HG02571 (cell line): ENCODE measurements at regions not wholly inside any gene's neighbourhood (a gene's known extent, or its start where the extent isn't known, plus 50 kb on each side); places are given as distances from the start of the nearest gene placed in this dataset.

Experiments used
- ATAC-seq: cut with Tn5 transposase; IDR thresholded peaks from one replicate; pipeline ENCODE4 v1.9.1; 2021; ENCODE audit warnings: mild to moderate bottlenecking, moderate library complexity; ENCODE audit not compliant: unreplicated experiment

DNA sequence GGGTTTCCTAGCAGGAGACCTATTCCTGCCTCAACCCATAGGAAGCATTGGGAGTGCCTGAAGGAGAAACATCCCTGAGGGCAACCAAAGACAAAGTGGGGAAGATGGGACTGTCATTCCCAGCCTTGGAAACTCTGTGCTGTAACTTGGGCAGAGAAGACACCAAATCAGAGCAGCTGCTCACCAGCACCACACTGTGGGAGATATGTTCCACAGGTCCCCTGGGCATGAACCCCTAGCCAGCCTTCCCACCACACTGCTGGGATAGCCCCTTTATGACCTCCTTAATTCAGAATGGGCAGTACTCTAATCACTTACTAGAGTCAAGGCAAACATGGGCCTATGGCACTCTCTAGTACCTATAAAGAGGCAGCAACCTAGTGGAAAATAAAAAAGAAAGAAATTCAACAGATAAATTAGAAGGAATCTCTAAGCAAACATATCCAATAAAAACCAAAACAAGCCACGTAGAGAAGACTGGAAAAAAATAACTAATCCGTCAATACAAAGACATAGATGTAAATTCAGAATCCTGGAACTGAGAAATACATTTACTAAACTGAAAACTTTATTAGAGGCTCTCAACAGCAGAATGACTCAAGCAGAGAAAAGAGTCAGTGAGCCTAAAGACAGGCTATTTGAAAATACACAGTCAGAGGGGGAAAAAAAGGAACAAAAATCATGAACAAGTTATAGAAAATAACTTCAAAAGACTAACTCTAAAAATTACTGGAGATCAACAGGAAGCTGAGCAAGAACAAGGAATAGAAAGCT lies 878.4 kb upstream of the FRG1 start:
- ATAC-seq = no peak

DNA sequence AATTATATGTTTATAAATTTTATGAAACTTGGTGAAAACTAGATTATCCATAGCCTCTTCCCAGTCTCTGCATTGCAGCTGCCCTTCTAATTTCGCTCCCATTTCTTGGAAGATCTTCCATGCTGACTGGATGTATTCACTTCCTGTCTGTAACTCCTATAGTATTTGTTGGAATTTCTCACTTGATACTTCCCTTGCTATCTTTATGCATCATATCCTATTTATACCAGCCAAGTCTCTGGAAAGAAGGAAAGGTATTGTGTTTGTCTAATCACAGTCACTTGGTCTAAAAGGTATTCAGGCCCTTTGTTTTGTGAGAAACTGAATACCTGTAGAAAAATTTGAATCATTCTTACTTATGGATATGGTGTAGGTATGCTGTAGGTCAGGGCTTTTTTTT lies 870.9 kb upstream of the FRG1 start:
- ATAC-seq = no peak

DNA sequence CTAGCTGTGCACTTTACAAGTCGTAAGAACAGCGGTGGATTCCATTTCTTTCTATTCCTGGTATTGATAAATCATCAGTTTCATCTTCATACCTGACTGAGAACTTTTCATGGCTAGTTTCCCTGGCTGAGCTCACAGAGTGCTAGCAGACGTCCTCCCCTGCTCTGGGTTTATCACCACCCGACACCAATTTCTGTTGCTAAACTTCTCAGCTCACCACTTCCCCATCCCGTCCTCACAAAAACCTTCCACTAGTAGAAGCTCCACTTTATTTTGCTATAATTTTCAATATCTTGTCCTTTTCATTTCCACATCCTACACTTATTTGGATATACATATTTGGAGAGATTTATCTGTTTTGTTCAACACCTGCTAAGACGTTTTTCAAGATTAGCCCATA lies 869.4 kb upstream of the FRG1 start:
- no peak for ATAC-seq

DNA sequence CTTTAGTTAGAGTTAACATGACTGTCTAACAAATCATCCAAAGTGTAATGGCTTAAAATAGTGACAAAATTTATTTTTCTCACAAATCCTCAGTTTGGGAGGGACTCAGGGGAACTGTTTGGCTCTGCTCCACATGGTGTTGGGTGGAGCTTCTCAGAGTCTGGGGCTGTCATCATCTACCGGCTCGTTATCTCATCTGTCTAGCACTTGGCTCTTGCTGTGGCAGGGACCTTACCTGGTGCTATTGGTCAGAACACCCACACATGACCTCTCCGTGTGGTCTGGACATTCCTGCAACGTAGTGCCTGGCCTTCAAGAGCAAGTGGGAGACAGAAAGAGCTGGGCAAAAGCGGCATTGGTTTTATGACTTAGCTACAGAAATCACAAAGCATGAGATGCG lies 866.9 kb upstream of the FRG1 start:
- ATAC-seq = no peak

DNA sequence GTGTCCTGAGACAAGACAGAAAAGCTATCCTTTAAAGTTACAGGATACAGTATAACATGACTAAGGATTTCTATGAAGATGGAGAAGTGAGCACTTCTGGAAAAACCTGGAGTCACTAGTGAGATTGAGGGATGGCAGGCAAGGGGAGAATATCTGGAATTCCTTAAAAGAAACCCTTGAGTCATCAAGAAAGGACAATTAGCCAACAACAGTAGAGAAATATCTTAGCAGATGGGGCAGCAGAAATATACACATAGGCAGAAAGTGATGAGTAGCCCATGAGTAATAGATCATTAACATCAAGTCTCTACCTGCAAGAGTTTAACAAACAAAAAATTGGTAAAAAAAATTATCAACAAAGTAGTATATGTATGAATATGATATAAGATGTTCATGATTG lies 858.8 kb upstream of the FRG1 start:
- ATAC-seq = no peak

DNA sequence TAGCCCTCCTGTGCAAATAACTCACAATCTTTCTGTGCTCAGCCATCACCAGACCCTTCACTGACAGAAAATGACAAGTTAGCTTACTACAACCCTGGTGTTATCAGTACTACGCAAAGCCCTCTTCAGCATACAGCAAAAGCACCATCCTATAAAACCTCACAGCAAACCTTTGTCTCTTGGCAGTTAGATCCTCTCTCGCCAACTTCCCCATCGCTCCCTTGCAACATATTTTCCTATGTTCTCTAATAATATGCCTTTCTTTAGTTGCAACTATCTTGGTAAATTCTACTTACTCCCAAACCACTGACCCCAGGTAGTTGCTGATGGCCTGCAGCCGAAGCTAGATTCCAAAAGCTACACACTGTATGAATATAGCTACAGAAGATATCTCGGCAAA lies 856.9 kb upstream of the FRG1 start:
- ATAC-seq = no peak

DNA sequence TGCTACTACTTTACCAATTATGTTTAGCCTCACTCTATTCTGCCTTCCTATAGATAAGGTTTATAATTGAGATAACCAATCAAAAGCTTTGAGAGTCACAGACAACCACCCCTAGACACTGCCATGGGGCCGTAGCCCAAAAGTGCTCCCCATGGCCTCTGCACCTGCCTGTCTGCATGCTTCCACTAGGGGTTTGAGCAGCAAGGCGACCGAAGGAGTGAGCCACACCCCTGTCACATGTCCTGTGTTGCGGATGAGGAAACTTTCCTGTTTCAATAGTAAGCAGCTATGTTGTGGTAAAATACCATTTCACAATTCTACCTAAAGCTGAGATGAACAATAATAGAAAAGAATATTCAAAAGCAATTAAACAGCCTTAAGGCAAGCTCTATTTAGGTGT lies 856.0 kb upstream of the FRG1 start:
- no peak for ATAC-seq

DNA sequence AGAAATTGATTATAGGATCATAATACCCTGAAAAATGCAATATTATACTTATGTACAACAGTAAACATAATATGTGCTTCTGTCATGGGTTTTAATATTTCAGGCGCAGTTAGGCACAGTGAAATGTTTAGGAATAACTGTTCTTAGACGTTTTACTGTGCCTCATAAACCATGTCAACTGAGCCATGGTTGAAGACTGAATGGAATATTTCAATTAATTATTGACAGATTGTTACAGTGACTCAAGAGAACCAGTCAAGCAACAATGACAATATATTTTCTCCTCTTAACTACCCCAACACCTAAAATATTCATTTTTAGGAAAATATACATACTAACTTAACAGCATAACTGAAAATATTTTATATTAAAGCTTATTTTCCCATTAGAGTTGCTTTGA lies 852.7 kb upstream of the FRG1 start:
- no peak for ATAC-seq

DNA sequence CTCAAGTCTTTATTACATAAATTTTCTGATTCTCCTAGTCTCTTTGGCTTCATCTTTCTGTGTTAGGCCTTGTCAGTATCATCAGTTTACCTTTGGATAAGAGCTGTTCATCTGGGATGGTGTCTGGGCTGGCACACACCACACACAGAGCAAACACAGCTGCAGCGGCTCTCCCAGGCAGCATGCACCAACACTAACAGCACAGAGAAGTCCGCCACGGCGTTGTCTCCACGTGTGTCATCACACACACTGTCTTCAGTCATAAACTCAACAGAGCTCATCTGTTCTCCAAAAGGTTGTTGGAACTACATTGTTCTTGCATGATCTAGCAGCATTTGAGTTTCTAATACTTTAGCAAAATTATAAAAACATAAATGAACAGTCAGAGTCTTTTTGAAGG lies 851.9 kb upstream of the FRG1 start:
- ATAC-seq = no peak

DNA sequence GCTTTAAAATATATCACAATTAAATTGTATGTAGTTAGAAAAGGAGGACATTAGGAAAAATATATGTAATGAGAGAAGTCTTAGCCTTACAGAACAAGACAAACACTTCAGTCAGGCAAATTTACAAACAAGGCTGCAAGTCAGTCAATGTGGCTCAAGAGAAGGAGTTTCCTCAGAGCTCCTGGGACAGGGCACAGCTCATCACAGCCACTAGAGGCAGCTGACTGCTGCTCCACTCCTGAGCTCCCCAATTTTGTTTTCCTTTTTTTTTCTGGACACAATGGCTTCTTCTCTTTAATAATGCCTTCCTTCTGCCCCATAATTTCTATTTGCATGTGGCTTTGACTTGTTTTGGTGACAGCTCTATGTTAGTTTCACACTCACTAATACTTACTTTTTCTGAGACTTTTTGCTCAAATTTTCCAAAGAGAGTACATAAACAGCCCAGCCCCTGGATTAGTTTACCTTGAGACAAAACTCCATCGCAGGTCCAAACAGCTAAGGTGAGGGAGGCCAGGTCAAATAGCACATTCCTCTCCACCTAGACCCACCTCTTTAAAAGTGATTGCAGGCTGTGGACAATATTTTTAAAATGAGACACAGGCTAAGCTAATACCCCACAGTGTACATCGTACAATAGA lies 850.4 kb upstream of the FRG1 start:
- no peak for ATAC-seq

DNA sequence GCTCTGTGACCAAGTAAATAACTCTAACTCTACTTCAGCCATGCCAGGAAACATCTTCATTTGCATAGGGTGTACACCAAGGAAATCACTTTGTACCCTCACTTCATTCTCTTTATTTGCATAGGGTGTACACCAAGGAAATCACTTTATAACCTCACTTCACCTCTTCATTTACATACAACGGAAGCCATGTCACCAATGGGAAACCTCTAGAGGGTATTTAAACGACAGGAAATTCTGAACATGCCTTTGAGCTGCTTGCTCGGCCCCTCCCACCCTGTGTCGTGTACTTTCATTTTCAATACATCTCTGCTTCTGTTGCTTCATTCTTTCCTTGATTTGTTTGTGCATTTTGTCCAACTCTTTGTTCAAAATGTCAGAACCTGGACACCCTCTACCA lies 848.1 kb upstream of the FRG1 start:
- no peak for ATAC-seq

DNA sequence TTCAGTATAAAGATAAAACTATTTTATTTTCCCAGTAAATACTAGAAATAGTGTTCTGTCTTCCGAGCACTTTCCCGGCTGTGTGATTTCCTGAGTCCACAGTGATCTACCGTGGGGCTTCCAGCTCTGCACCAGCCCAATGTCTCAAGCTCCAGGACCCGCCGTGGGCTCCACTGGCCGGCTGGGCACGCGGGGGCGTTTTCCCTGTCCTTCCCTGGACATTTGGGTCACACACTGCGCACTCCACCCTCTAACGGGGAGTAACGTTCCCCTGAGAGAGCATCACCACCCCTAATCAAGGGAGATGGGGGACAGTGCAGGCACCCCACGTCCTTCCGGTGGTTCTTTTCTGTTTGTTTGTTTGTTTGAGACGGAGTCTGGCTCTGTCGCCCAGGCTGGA lies 844.6 kb upstream of the FRG1 start:
- ATAC-seq = no peak

DNA sequence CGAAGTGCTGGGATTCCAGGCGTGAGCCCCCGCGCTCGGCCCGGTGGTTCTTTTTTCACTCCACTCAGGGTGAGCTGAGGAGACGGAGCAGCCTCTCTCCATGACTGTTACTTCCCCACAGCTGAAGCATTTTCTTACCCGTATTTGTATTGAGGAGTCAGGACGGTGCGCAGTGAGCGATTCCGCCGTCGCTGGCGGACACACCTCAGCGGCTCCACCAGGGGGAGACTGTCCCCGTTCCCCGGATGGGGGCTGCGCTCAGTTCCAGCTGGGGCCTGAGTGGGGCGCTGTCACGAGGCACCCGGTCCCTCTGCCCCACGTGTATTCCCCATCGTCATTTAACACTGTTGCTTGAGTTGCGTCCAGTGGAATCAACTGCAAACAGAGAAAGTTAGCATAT lies 844.0 kb upstream of the FRG1 start:
- ATAC-seq = no peak

DNA sequence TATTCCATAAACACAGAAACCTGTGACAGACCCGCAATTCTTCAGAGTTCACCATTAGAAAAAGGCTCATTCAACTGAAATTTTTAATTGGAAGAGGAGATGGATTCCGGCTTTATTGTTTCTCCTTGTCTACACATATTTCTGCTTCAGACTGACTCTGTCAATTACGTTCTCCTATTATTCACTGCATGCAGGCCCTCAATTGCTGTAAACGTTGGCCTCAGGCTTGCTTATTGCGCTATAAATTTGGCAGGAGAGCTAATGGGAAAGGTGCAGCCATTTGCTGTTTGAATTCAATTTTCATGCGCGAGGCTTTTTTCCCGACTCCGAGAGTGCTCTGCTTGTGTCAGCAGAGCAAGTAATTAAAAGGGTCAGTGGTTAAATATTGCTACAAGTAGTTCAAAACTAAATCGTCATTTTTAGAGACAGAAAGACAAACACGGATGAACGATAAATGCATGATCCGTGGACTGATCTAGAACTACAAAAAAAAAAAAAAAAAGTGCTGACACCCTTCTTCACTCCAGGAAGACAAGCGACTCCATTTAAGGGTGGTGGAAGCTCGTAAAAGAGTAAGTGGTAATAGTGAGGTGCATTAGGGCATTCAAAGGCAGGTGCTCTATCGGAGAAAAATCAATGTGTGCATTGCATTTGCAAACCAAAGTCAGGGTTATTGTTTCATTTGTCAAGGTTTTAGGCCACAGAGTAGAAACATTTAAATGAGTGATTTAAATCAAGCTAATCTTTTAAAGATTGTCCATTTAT lies 841.6 kb upstream of the FRG1 start:
- no peak for ATAC-seq

DNA sequence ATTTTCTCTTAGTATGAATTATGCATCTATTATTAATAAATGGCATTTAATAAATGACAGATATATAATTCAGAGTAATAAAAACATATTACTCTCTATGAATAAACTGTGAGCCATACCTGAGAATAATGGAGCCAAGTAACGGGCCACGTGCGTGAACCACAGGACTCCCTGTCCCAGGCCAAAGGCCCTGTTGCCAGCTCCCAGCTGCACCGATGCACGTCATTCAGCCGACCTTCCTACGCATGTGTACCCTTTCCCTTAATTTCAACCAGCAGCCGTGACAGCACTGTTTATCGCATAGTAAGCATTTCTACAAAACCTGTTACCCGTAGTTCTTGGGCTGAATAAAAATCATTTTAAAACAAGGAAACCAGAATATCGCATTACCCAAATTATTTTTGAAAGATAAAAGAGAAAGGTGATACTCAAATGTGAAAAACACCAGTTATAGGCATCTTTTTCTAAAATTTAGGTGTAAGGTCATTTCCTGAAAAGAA lies 827.2 kb upstream of the FRG1 start:
- no peak for ATAC-seq

DNA sequence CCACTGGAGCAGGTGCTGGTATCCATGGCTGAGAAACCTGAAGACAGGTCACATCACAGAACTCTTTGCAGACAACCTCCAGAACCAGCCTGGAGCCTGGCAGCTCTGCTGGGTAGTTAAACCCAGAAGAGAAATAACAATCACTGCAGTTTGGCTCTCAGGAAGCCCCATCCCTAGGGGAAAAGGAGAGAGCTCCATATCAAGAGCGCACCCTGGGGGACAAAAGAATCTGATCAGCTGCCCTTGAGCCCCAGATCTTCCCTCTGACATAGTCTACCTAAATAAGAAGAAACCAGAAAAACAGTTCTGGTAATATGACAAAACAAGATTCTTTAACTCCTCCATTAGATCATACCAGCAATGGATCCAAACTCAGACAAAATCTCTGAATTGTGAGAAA lies 823.2 kb upstream of the FRG1 start:
- no peak for ATAC-seq

DNA sequence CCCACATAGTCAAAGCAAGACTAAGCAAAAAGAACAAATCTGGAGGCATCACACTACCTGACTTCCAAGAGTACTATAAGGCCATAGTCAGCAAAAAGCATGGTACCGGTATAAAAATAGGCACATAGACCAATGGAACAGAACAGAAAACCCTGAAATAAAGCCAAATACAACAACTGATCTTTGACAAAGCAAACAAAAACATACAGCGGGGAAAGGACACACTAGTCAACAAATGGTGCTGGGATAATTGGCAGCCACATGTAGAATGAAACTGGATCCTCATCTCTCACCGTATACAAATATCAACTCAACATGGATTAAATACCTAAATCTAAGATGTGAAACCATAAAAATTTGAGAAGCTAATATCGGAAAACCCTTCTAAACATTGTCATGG lies 819.3 kb upstream of the FRG1 start:
- no peak for ATAC-seq

DNA sequence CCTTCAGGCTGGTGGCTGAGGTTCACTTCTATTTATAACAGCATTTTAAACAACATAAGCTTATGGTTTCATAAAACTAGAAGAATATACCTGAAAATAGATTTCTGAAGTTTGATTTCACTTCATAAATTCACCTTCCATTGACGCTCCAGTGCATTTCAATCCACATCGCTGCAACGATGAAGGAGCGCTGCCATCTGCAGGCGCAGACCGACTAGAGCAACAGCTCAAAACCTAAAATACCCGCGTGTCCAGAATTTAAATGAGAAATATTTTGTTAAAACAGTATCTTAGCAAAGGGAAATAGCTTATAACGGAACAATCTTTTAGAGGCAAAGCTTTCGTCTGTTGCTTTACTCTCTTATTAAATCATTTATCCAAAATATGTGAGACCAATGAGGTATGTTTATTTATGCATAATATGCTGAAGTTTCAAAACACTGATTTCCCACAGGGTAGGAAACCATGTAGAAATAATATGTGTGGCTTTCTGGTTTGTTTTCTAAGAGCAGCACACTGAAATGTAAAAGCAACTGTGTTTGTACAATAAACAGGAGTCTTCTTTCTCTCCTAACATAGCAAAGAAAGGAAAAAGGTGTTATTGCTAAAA lies 816.4 kb upstream of the FRG1 start:
- ATAC-seq = no peak

DNA sequence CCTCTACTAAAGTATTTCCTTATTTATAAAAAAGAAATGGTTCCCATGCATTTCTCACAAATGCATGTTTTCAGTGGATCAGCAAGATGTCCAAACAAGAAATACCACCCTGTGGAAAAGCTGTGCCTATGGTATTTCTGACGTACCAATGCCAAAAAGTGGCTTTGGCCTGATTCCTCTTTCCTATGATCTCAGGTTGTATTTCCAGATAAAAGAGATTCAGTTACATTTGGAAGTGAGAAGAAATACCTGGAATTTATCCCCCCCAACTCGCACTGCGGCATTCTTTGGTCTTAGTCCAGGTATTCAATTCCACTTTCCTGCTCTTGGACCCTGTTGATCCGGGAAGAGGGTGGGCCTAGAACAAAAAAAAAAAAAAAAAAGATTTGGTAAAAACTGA lies 815.9 kb upstream of the FRG1 start:
- no peak for ATAC-seq

DNA sequence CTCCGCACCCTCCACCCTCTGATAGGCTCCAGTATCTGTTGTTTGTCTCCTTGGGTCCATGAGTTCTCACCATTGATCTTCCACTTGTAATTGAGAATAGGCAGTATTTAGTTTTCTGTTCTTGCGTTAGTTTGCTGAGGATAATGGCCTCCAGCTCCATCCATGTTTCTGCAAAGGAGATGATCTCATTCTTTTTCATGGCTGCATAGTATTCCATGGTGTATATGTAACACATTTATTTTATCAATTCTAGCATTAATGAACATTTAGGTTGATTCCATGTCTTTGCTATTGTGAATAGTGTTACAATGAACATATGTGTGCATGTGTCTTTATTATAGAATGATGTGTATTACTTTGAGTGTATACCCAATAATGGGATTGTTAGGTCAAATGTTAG lies 814.6 kb upstream of the FRG1 start:
- no peak for ATAC-seq

DNA sequence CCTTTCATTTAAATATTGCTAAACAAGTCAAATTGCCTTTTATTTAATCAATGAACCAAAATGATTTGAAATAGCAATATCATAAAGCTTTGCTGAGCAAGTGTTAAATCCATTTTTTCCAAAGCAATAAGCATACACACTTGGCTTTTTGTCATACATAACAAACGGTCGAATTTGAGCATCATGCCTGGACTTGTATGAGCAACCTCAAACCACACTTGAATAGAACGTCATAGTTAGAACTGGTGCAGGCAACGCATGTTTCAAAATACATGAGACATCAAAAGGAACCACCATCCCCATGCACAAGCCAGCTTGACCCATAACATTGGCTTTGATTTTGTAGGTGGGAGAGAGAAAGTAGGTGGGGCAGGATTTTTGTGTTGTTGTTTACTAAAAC lies 812.3 kb upstream of the FRG1 start:
- no peak for ATAC-seq
